Ovary (tissue), 7 donors: ENCODE measurements at regions not wholly inside any gene's neighbourhood (a gene's known extent, or its start where the extent isn't known, plus 50 kb on each side); places are given as distances from the start of the nearest gene placed in this dataset.

Experiments used
- DNase-seq, 5 donors: peaks; one replicate each; pipeline ENCODE4 v3.0.0-alpha.2; 2019 to 2020
- H3K27ac ChIP-seq, 2 donors: fragments of 200-600 bp; one replicate each; pipeline versions ENCODE4 v1.5.1 to v1.8.0; 2019 to 2022
- H3K27me3 ChIP-seq: fragments of 200-600 bp; one replicate; pipeline ENCODE4 v1.8.0; 2022
- H3K36me3 ChIP-seq: fragments of 200-600 bp; sonication (generic); one replicate; pipeline ENCODE4 v1.5.1; 2019
- H3K4me1 ChIP-seq: one replicate; pipeline ENCODE4 v1.8.1; 2013; ENCODE audit warnings: mild to moderate bottlenecking, moderate library complexity; ENCODE audit not compliant: insufficient read depth
- H3K4me3 ChIP-seq: fragments of 200-600 bp; sonication (generic); one replicate; pipeline ENCODE4 v1.5.1; 2017
- H3K9me3 ChIP-seq, 2 donors: fragments of 200-600 bp in 1 of 2; sonication (generic) in 1 of 2; one replicate each; pipeline versions ENCODE4 v1.5.1 to v1.8.1; 2013 to 2019; ENCODE audit warnings: mild to moderate bottlenecking in 1 of 2, moderate library complexity in 1 of 2
- CTCF ChIP-seq, 3 donors: fragments of 450-650 bp in 2 of 3; fragments of 200-600 bp in 1 of 3; IDR thresholded peaks; one replicate each; pipeline versions ENCODE4 v1.5.1 to v1.8.0; 2016 to 2022; ENCODE audit warnings: antibody characterized with exemption in 3 of 3, mild to moderate bottlenecking in 1 of 3
- EP300 ChIP-seq: sonication (generic); formaldehyde crosslinking; IDR thresholded peaks from one replicate; pipeline ENCODE4 v1.6.1; 2017; ENCODE audit warnings: antibody characterized with exemption
- POLR2A ChIP-seq: fragments of 450-650 bp; IDR thresholded peaks from one replicate; pipeline ENCODE4 v1.6.1; 2017; ENCODE audit warnings: antibody characterized with exemption, mild to moderate bottlenecking, moderate library complexity
- WGBS, 3 donors: extraction: QIAGEN DNeasy Blood & Tissue Kit in 1 of 3; methylation state at CpG; one replicate each; pipeline versions ENCODE4 v1.1.5 to v1.1.7; 2013 to 2017; 5-methylcytosine and 5-hydroxymethylcytosine counted together
- intact Hi-C, 4 donors: fragments of 100-400 bp; cut with DNase I; formaldehyde crosslinking; loops; one replicate each; pipeline versions ENCODE4 v1.11.0 to v1.15.1; 2022 to 2023
- donor health status: DM: no; HTN: no; CAD: no; lungs with moderate emphysema.
- donor health status: DM: no; HTN: no; CAD: no.
- donor health status: Bipolar disorder and iron deficiency.
- donor health status: DM: no; HTN: no; CAD: no.
- donor health status: DM: yes; HTN: yes; CAD: no.

- Histone ChIP-seq H3K4me3 (no peak overlapping the region), H3K36me3 (no peaks in the 10 kb centered on the region), H3K27me3 (no peaks in the 10 kb centered on the region), H3K9me3 (no peaks in the 10 kb centered on the region), H3K27ac (no peak overlapping the region), H3K4me1 (no peaks in the 10 kb centered on the region)
- no peak for DNase-seq
- TF ChIP-seq POLR2A (no peak), CTCF (IDR thresholded peaks at IDR 0.05) (no peak), EP300 (no peak)
- intact Hi-C loops: no loop called here
Measured at GRCh38 chr21:22536509-22536908, 1538.3 kb downstream of the NCAM2 start.

GRCh38 chr21:22544747-22545146 lies 1546.5 kb downstream of the NCAM2 start:
- Histone ChIP-seq H3K4me1 (no peaks in the 10 kb centered on the region), H3K36me3 (no peaks in the 10 kb centered on the region), H3K4me3 (no peak overlapping the region), H3K27me3 (no peaks in the 10 kb centered on the region), H3K9me3 (no peaks in the 10 kb centered on the region), H3K27ac (no peak overlapping the region)
- intact Hi-C loops: no loop called here
- TF ChIP-seq CTCF (IDR thresholded peaks at IDR 0.05) (no peak), EP300 (no peak), POLR2A (no peak)
- 47 to 62% (median 61%) methylated on average over 2 of the region's 2 CpGs for WGBS, 3 donors
- DNase-seq: no peak

- Histone ChIP-seq H3K36me3 (no peaks in the 10 kb centered on the region), H3K27ac (no peak overlapping the region), H3K4me3 (no peak overlapping the region), H3K4me1 (no peaks in the 10 kb centered on the region), H3K27me3 (no peaks in the 10 kb centered on the region), H3K9me3 (no peaks in the 10 kb centered on the region)
- DNase-seq: no peak
- intact Hi-C loops: no loop called here
- TF ChIP-seq EP300: no peak
- no peak for TF ChIP-seq CTCF (IDR thresholded peaks at IDR 0.05)
- TF ChIP-seq POLR2A: no peak
Measured at GRCh38 chr21:22552390-22552789, 1554.2 kb downstream of the NCAM2 start.

- intact Hi-C loops: no loop called here
- 70 to 73% (median 72%) methylated on average over 6 of the region's 6 CpGs for WGBS, 3 donors
Measured at GRCh38 chr21:22554690-22555316, 1556.6 kb downstream of the NCAM2 start.

More at GRCh38 chr21:22554690-22555316, 1556.6 kb downstream of the NCAM2 start:
- TF ChIP-seq CTCF (IDR thresholded peaks at IDR 0.05) (no peak), EP300 (no peak), POLR2A (no peak)
- no peak for DNase-seq
- Histone ChIP-seq H3K36me3 (no peaks in the 10 kb centered on the region), H3K27me3 (no peaks in the 10 kb centered on the region), H3K27ac (no peak overlapping the region), H3K4me3 (no peak overlapping the region), H3K9me3 (no peaks in the 10 kb centered on the region), H3K4me1 (no peaks in the 10 kb centered on the region)
